K562 (cell line): ENCODE measurements at regions not wholly inside any gene's neighbourhood (a gene's known extent, or its start where the extent isn't known, plus 50 kb on each side); places are given as distances from the start of the nearest gene placed in this dataset.

Source experiments
- ATAC-seq: fragments of 200-7000 bp; cut with Tn5 transposase; 3 replicates; pipeline ENCODE4 v1.9.1; 2020; ENCODE audit warnings: moderate library complexity
- BruUV-seq: library from RNA; stranded (reverse); fragments of 400-500 nt; replicated peaks from 2 replicates; lab custom pipeline; 2021; lab: Mats Ljungman, UMichigan
- CTCF ChIA-PET: fragments of 300-600 bp; formaldehyde crosslinking; extraction: SDS; loops from one replicate; lab custom pipeline; 2021; ENCODE audit warnings: low intra/inter-chr PET ratio; lab: Yijun Ruan, JAX
- POLR2A ChIA-PET: fragments of 300-600, 350-650 bp; sonication (Branson Sonifier 250); formaldehyde crosslinking; extraction: SDS; loops from one replicate; lab custom pipeline; 2021; ENCODE audit warnings: antibody characterized with exemption, inconsistent platforms; lab: Yijun Ruan, JAX
- DNase-seq, 4 experiments: peaks; one replicate each; pipeline versions ENCODE4 v3.0.0 to v3.0.0-alpha.2; 2011 to 2018; ENCODE audit warnings: low spot score in 3 of 4, mixed read lengths in 3 of 4; ENCODE audit errors: extremely low read depth in 1 of 4
- FAIRE-seq: peaks from 2 replicates; lab custom pipeline; 2011; peaks lifted over from hg19 to GRCh38; lab: Jason Lieb, UNC
- H2AFZ ChIP-seq: 2 replicates; pipeline ENCODE4 v1.6.0; 2011; ENCODE audit warnings: low read depth, low read length, control low read depth, inconsistent platforms
- H3K27ac ChIP-seq: fragments of 200-600 bp; 3 replicates; pipeline ENCODE4 v1.8.0; 2011; ENCODE audit warnings: low read depth, mild to moderate bottlenecking, control low read depth, inconsistent platforms, low read length, moderate library complexity, mixed read lengths; ENCODE audit errors: extremely low read depth
- H3K27me3 ChIP-seq, 2 experiments: fragments of 300-600 bp in 1 of 2; 2 replicates in 1 of 2; 3 replicates in 1 of 2; pipeline versions ENCODE4 v1.6.0 to v1.8.0; 2011; ENCODE audit warnings: inconsistent platforms in 2 of 2, low read length in 2 of 2, mild to moderate bottlenecking in 1 of 2, mixed read lengths in 1 of 2, moderate library complexity in 1 of 2; ENCODE audit not compliant: control insufficient read depth in 2 of 2, insufficient read depth in 2 of 2
- H3K36me3 ChIP-seq: fragments of 300-600 bp; 3 replicates; pipeline ENCODE4 v1.8.0; 2011; ENCODE audit warnings: mild to moderate bottlenecking, low read length, inconsistent platforms; ENCODE audit not compliant: control insufficient read depth, insufficient read depth
- H3K4me1 ChIP-seq, 2 experiments: fragments of 200-600 bp in 1 of 2; replicated peaks in 1 of 2; 2 replicates in 1 of 2; 3 replicates in 1 of 2; pipeline versions ENCODE4 v1.5.1 to v1.8.0; 2011; ENCODE audit warnings: inconsistent platforms in 2 of 2, low read length in 2 of 2, mild to moderate bottlenecking in 1 of 2, mixed read lengths in 1 of 2, moderate library complexity in 1 of 2; ENCODE audit not compliant: control insufficient read depth in 2 of 2, insufficient read depth in 2 of 2
- H3K4me2 ChIP-seq: 2 replicates; pipeline ENCODE4 v1.6.1; 2011; ENCODE audit warnings: low read length, control low read depth, inconsistent platforms, mixed read lengths; ENCODE audit not compliant: insufficient read depth
- H3K4me3 ChIP-seq: fragments of 200-600 bp; sonication (generic), shearing (Covaris generic); 2 replicates; pipeline ENCODE4 v1.5.1; 2016; ENCODE audit warnings: control low read depth, inconsistent platforms
- H3K79me2 ChIP-seq: fragments of 200-600 bp; 3 replicates; pipeline ENCODE4 v1.8.0; 2011; ENCODE audit warnings: low read length, inconsistent platforms; ENCODE audit not compliant: control insufficient read depth, insufficient read depth
- H3K9ac ChIP-seq, 2 experiments: 2 replicates each; pipeline versions ENCODE4 v1.6.0 to v1.6.1; 2011; ENCODE audit warnings: low read depth in 2 of 2, low read length in 2 of 2, control low read depth in 1 of 2, inconsistent platforms in 1 of 2, mild to moderate bottlenecking in 1 of 2, mixed read lengths in 1 of 2; ENCODE audit not compliant: insufficient read depth in 1 of 2
- H3K9me1 ChIP-seq: one replicate; pipeline ENCODE4 v1.6.0; 2011; ENCODE audit warnings: inconsistent platforms, mild to moderate bottlenecking, low read length, moderate library complexity; ENCODE audit not compliant: control insufficient read depth, insufficient read depth
- H3K9me3 ChIP-seq: replicated peaks from 2 replicates; pipeline ENCODE4 v1.5.1; 2011; ENCODE audit warnings: low read depth, low read length, inconsistent platforms; ENCODE audit not compliant: control insufficient read depth, insufficient read depth
- H4K20me1 ChIP-seq: replicated peaks from 2 replicates; pipeline ENCODE4 v1.6.1; 2011; ENCODE audit warnings: low read length, inconsistent platforms, mixed read lengths; ENCODE audit not compliant: control insufficient read depth, insufficient read depth
- ARNT ChIP-seq, 2 experiments: fragments of 450-650 bp; IDR thresholded peaks; 2 replicates each; pipeline ENCODE4 v1.6.1; 2016; ENCODE audit warnings: mild to moderate bottlenecking in 1 of 2
- CREBBP ChIP-seq: IDR thresholded peaks from one replicate; pipeline ENCODE4 v1.6.1; 2012; ENCODE audit warnings: low read depth, mild to moderate bottlenecking, control low read depth, inconsistent platforms, low read length
- HOXB6 ChIP-seq: fragments of 250-450 bp; sonication (Bioruptor Pico); IDR thresholded peaks from 2 replicates; pipeline ENCODE4 v1.5.1; 2022; ENCODE audit warnings: mild to moderate bottlenecking, borderline replicate concordance
- POLR2AphosphoS5 ChIP-seq: IDR thresholded peaks from 2 replicates; pipeline ENCODE4 v1.6.1; 2011; ENCODE audit warnings: mild to moderate bottlenecking, low read depth, low read length, moderate library complexity; ENCODE audit not compliant: control insufficient read depth, insufficient read depth
- SMARCA5 ChIP-seq: fragments of 450-650 bp; IDR thresholded peaks from 2 replicates; pipeline ENCODE4 v1.6.1; 2016
- SNIP1 ChIP-seq: fragments of 450-650 bp; IDR thresholded peaks from 2 replicates; pipeline ENCODE4 v1.7.1; 2017; ENCODE audit warnings: low read depth, mild to moderate bottlenecking
- TBL1XR1 ChIP-seq, 2 experiments: IDR thresholded peaks; 2 replicates each; pipeline ENCODE4 v1.6.1; 2012; ENCODE audit warnings: improper control_type of control experiment in 2 of 2, low read length in 2 of 2, mild to moderate bottlenecking in 1 of 2
- TBP ChIP-seq: optimal IDR thresholded peaks from 2 replicates; pipeline ENCODE3; 2011; ENCODE audit warnings: low read depth, low read length, improper control_type of control experiment
- TSC22D4 ChIP-seq: fragments of 450-650 bp; IDR thresholded peaks from 2 replicates; pipeline ENCODE4 v1.6.1; 2016; ENCODE audit warnings: missing genetic modification characterization, missing biosample characterization, control low read depth
- ZKSCAN1 ChIP-seq: fragments of 150-350 bp; IDR thresholded peaks from 2 replicates; pipeline ENCODE4 v1.6.1; 2016; ENCODE audit warnings: low read depth, low read length
- ZNF41 ChIP-seq: fragments of 250-450 bp; sonication (Bioruptor Pico); conservative IDR thresholded peaks from 2 replicates; pipeline ENCODE4 v1.4.0; 2020; ENCODE audit warnings: mild to moderate bottlenecking
- ZSCAN32 ChIP-seq: fragments of 450-650 bp; formaldehyde crosslinking; IDR thresholded peaks from 2 replicates; pipeline ENCODE4 v1.4.0; 2020; ENCODE audit warnings: mild to moderate bottlenecking, moderate library complexity
- WGBS: fragments of 100-300 bp; shearing (Covaris generic); methylation state at CpG from one replicate; pipeline ENCODE4 v1.1.6; 2016; ENCODE audit warnings: low coverage, mixed read lengths; ENCODE audit not compliant: insufficient coverage; ENCODE audit errors: missing lambda C conversion rate; 5-methylcytosine and 5-hydroxymethylcytosine counted together
- in situ Hi-C: fragments of 300-500 bp; cut with MboI; formaldehyde crosslinking; loops from 4 replicates; pipeline ENCODE4 v1.15.0; 2018; ENCODE audit warnings: inconsistent platforms, mixed read lengths
- intact Hi-C: fragments of 100-400 bp; cut with micrococcal nuclease; formaldehyde crosslinking; loops from 2 replicates; pipeline ENCODE4 v1.14.2; 2022
- TF ChIP-seq, protein P1 (sequence below), 2 experiments: fragments of 450-650 bp; conservative IDR thresholded peaks; 2 replicates each; pipeline ENCODE4 v1.6.1; 2017; ENCODE audit warnings: mild to moderate bottlenecking in 2 of 2, moderate library complexity in 2 of 2
- TF ChIP-seq, protein P2 (sequence below): fragments of 450-650 bp; IDR thresholded peaks from 2 replicates; pipeline ENCODE4 v1.7.1; 2018; ENCODE audit warnings: mild to moderate bottlenecking, low read depth; ENCODE audit not compliant: partially characterized antibody

DNA sequence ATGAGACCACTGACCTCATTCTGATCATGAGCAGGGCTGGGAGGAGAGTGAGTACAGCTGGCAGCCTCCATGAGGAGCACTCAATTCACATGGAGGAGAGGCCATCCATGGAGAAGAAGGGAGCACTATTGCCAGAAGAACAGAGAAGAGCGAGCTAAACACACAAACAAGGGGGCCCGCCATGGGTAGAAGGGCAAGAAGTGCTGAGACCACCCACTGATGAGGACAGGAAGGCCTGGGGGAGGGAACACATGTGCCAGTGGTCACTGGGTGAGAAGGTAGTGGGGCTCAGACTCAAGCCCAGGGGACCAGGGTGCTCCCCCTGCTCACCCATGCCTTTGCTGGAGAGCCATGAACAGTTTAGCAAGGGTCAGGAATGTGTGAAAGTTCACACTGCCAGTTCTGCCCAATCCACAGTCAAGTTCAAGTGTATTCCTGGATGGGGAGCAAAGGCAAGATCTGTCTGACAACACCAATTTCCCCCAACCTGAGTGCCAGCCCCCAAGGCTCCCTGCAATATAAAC lies 57.7 kb downstream of the TTC32 start:
- no peak overlapping the region for H2AFZ ChIP-seq
- H3K27ac ChIP-seq: no peak overlapping the region
- H3K4me3 ChIP-seq: no peak overlapping the region
- no peak overlapping the region for H3K4me2 ChIP-seq
- no peak for FAIRE-seq
- H3K36me3 ChIP-seq: no peaks in the 10 kb centered on the region
- no peak for ATAC-seq
- DNase-seq: no peak
- H3K27me3 ChIP-seq: peaks cover 0 to 43% of the 10 kb centered on the region in 2 experiments; a peak in 2 of 5 replicates
- no peak for TF ChIP-seq ARNT (IDR thresholded peaks at IDR 0.05)
- TF ChIP-seq TBP: no peak
- TF ChIP-seq TBL1XR1 (IDR thresholded peaks at IDR 0.05; ENCODE audit: low read length in 2 of 2): no peak
- TF ChIP-seq ZNF41: no peak
- TF ChIP-seq SMARCA5: no peak
- no peak for TF ChIP-seq ZKSCAN1
- TF ChIP-seq CREBBP: no peak
- no peak for TF ChIP-seq POLR2AphosphoS5
- no peak for TF ChIP-seq SNIP1
- TF ChIP-seq, protein P1, sequence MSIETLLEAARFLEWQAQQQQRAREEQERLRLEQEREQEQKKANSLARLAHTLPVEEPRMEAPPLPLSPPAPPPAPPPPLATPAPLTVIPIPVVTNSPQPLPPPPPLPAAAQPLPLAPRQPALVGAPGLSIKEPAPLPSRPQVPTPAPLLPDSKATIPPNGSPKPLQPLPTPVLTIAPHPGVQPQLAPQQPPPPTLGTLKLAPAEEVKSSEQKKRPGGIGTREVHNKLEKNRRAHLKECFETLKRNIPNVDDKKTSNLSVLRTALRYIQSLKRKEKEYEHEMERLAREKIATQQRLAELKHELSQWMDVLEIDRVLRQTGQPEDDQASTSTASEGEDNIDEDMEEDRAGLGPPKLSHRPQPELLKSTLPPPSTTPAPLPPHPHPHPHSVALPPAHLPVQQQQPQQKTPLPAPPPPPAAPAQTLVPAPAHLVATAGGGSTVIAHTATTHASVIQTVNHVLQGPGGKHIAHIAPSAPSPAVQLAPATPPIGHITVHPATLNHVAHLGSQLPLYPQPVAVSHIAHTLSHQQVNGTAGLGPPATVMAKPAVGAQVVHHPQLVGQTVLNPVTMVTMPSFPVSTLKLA (conservative IDR thresholded peaks at IDR 0.05): no peak
- no peak for TF ChIP-seq ZSCAN32 (CRISPR knock-in tag)
- no peak for TF ChIP-seq TSC22D4 (tag)
- no peak for TF ChIP-seq HOXB6 (CRISPR knock-in tag)
- TF ChIP-seq, protein P2, sequence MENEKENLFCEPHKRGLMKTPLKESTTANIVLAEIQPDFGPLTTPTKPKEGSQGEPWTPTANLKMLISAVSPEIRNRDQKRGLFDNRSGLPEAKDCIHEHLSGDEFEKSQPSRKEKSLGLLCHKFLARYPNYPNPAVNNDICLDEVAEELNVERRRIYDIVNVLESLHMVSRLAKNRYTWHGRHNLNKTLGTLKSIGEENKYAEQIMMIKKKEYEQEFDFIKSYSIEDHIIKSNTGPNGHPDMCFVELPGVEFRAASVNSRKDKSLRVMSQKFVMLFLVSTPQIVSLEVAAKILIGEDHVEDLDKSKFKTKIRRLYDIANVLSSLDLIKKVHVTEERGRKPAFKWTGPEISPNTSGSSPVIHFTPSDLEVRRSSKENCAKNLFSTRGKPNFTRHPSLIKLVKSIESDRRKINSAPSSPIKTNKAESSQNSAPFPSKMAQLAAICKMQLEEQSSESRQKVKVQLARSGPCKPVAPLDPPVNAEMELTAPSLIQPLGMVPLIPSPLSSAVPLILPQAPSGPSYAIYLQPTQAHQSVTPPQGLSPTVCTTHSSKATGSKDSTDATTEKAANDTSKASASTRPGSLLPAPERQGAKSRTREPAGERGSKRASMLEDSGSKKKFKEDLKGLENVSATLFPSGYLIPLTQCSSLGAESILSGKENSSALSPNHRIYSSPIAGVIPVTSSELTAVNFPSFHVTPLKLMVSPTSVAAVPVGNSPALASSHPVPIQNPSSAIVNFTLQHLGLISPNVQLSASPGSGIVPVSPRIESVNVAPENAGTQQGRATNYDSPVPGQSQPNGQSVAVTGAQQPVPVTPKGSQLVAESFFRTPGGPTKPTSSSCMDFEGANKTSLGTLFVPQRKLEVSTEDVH: no peak
- POLR2A ChIA-PET: no interaction called here
- CTCF ChIA-PET: no interaction called here
- H3K79me2 ChIP-seq: no peaks in the 10 kb centered on the region
- H3K4me1 ChIP-seq: no peaks in the 10 kb centered on the region
- no peaks in the 10 kb centered on the region for H3K9me1 ChIP-seq
- no peaks in the 10 kb centered on the region; the same call in 1 of the 2 replicates for H4K20me1 ChIP-seq
- no peaks in the 10 kb centered on the region for H3K9me3 ChIP-seq
- BruUV-seq: no TSS peak
- in situ Hi-C loops: no loop called here
- H3K9ac ChIP-seq: no peak overlapping the region
- intact Hi-C loops: no loop called here
- WGBS: 0% methylated on average over 2 of the region's 2 CpGs
